Uterus (tissue), 2 donors: ENCODE measurements at regions not wholly inside any gene's neighbourhood (a gene's known extent, or its start where the extent isn't known, plus 50 kb on each side); places are given as distances from the start of the nearest gene placed in this dataset.

Experiments
- CTCF ChIP-seq, 4 experiments: fragments of 200-600 bp in 2 of 4; fragments of 450-650 bp in 2 of 4; sonication (generic) in 2 of 4; IDR thresholded peaks; one replicate each; pipeline ENCODE4 v1.5.1; 2016 to 2019; ENCODE audit warnings: antibody characterized with exemption in 4 of 4, mild to moderate bottlenecking in 2 of 4, moderate library complexity in 1 of 4
- POLR2A ChIP-seq, 2 donors: fragments of 450-650 bp; IDR thresholded peaks; one replicate each; pipeline ENCODE4 v1.6.1; 2016; ENCODE audit warnings: antibody characterized with exemption in 2 of 2, mild to moderate bottlenecking in 1 of 2, moderate library complexity in 1 of 2

- TF ChIP-seq CTCF (IDR thresholded peaks at IDR 0.05): no peak
- TF ChIP-seq POLR2A (IDR thresholded peaks at IDR 0.05): no peak
Observed at GRCh38 chr4:121233982-121234381, 69.9 kb upstream of the TNIP3 start.
